ENCODE measurements at regions not wholly inside any gene's neighbourhood (a gene's known extent, or its start where the extent isn't known, plus 50 kb on each side); places are given as distances from the start of the nearest gene placed in this dataset.

GRCh38 chr4:180694875-180695274 is 1548.3 kb upstream of the TENM3 start:
- DNase-seq (ENCODE audit: insufficient read length, low spot score) (no peak), FAIRE-seq (no peak)
- TF ChIP-seq POLR2A (IDR thresholded peaks at IDR 0.05; ENCODE audit: low read depth, low read length) = no peak

- FAIRE-seq = no peak
- TF ChIP-seq POLR2A (IDR thresholded peaks at IDR 0.05; ENCODE audit: low read depth, low read length) = no peak
- no peak for DNase-seq (ENCODE audit: insufficient read length, low spot score)
Measured at GRCh38 chr4:180695851-180696250, 1547.4 kb upstream of the TENM3 start.

DNA sequence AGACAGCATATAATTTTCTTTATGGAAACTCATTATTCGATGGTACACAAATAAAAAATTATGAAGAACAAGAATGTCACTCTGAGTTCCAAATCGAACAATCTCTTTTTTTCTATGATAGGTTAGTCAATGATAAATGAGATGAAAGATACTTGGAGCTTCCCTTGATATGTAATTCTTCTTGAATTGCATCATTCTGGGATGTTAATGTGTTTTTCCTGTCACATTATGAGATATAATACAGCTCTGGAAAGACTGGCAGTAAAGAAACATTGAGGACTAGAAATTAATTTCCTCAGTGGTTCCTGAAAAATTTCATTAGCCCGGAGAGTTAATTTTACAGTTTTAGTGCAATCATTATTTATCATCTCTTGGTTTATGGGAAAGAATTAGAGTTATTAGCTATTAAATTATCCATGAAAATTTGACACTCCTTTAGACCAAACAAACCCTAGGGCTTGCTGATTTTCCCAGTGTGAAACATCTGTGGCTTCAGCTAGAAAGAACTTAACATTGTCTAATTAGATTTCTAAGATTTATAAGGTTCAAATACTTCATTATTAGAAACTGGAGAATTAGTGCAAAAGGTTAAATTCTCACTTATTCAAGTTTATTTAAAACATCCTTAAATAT is 1546.6 kb upstream of the TENM3 start:
- no peak for DNase-seq (ENCODE audit: insufficient read length, low spot score)
- TF ChIP-seq POLR2A (IDR thresholded peaks at IDR 0.05; ENCODE audit: low read depth, low read length) = no peak
- no peak for FAIRE-seq

GRCh38 chr4:180698550-180699195 is 1544.5 kb upstream of the TENM3 start:
- DNase-seq (ENCODE audit: insufficient read length, low spot score) = no peak
- no peak for FAIRE-seq
- no peak for TF ChIP-seq POLR2A (IDR thresholded peaks at IDR 0.05; ENCODE audit: low read depth, low read length)

DNA sequence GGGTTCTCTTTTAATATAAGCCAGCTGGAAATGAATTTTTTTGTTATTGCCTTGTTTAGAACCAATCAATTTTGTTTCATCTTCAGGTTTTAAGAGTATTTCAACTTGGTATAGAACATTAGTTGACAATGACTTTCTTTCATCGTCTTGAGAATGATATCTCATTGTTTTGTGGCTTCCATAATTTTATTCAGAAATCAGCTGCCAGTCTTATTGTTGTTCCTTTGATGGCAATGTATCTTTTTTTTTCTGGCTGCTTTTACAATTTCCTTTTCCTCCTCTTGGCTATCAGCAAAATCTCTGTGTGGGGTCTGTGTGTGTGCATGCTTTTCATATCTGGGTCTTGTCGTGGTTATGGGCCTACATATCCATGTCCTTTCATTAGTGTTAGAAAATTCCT is 1536.4 kb upstream of the TENM3 start:
- no peak for TF ChIP-seq POLR2A (IDR thresholded peaks at IDR 0.05; ENCODE audit: low read depth, low read length)
- DNase-seq (ENCODE audit: insufficient read length, low spot score) (no peak), FAIRE-seq (no peak)

DNA sequence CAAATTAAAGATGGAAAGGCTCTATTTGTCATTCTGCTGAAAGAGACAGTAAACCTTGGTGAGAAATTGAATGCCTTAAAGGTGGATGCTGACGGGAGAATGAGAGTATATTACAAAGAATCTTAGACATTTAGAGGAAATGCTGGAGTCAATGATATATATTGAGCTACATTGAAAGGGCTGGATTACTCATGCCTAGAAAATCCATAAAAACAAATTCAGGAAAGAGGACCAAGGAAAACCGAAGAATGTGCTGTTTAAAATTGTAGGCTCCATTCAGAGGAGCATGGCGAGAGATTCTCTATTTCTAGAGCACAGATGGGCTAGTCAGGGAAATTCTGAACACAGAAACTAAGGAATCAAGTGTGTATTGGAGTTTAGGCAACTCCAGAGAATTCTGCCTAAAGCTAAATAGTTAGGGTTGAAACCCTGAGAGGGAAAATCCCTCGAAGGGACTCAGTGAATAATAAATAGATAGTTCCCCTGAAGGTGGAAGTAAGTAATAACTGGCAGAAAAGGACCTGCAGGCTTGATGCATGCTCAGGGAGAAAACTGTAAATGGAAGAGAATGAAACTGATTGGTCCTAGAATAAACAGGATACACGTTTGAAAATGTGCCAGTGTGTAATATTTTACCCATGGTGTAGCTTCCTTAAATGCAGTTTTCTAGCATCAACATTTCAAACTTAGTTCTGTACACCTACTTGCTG is 1532.4 kb upstream of the TENM3 start:
- no peak for FAIRE-seq
- DNase-seq (ENCODE audit: insufficient read length, low spot score) = no peak
- no peak for TF ChIP-seq POLR2A (IDR thresholded peaks at IDR 0.05; ENCODE audit: low read depth, low read length)

GRCh38 chr4:180717451-180718033 is 1525.7 kb upstream of the TENM3 start:
- DNase-seq (ENCODE audit: insufficient read length, low spot score) = no peak
- TF ChIP-seq POLR2A (IDR thresholded peaks at IDR 0.05; ENCODE audit: low read depth, low read length) = no peak
- FAIRE-seq = no peak

DNA sequence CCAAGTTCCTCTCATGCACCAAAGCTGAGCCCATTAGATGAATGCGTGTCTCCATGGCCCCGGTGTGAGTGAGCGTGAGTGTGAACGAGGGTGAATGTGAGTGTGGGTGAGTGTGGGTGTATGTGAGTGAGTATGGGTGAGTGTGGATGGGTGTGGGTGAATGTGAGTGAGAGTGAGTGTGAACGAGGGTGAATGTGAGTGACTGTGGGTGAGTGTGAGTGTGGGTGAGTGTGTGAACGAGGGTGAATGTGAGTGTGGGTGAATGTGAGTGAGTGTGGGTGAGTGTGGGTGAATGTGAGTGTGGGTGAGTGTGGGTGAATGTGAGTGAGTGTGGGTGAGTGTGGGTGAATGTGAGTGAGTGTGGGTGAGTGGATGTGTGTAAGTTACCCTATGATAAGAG is 1521.8 kb upstream of the TENM3 start:
- no peak for DNase-seq (ENCODE audit: insufficient read length, low spot score)
- no peak for TF ChIP-seq POLR2A (IDR thresholded peaks at IDR 0.05; ENCODE audit: low read depth, low read length)
- FAIRE-seq = no peak

GRCh38 chr4:180726611-180727010 is 1516.6 kb upstream of the TENM3 start:
- no peak for FAIRE-seq
- DNase-seq (ENCODE audit: insufficient read length, low spot score) = no peak
- no peak for TF ChIP-seq POLR2A (IDR thresholded peaks at IDR 0.05; ENCODE audit: low read depth, low read length)

- no peak for FAIRE-seq
- TF ChIP-seq POLR2A (IDR thresholded peaks at IDR 0.05; ENCODE audit: low read depth, low read length) = no peak
- no peak for DNase-seq (ENCODE audit: insufficient read length, low spot score)
Measured at GRCh38 chr4:180727478-180727877, 1515.7 kb upstream of the TENM3 start.

DNA sequence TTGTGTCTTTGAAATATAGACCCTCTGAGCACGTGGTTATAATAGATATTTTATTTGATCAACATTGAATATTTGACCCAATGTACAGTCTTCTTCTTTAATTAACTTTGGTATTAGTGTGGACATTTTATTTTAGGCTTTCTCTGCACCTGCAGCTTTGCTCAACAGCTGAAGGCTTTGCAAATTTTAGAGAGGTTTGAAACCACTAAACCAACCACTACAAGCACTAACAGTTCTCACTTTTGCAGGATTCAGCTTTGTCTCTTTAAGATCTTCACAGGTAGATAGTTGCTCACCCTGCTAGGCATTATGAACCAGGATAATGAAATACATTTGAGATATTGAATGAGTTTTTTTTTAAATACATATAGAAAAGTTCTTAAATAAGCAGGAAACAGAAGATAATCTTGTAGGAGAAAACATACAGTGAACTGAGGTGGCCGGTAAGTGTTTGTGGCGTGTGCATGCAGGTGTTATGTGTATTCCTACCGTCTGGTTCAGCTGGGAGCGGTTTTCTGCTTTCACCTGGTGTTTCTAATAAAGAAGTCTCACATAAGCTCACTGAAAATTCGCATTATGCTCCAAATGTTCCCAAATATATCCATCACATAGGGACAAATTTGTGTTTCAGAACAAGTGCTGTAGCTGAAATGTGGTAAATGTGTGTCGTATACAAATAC is 1508.3 kb upstream of the TENM3 start:
- no peak for FAIRE-seq
- DNase-seq (ENCODE audit: insufficient read length, low spot score) = no peak
- TF ChIP-seq POLR2A (IDR thresholded peaks at IDR 0.05; ENCODE audit: low read depth, low read length) = no peak

DNA sequence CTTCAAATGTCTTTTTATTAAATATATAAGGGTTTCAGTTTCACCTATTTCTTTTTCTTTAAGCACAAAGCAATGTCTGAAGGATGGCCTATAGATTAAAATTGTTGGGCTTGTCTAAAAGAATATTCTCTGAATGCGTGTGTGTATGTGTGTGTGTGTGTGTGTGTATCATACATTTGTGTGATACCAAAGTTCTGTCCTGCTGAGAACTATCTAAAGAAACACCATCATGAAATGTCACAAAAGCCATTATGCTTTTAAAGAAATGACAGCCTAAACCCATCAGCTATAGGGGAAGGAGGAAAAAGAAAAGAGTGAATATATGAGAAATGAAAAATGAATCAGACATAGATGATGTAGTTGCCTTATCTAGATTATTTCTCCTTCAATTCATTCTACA is 1501.5 kb upstream of the TENM3 start:
- no peak for TF ChIP-seq POLR2A (IDR thresholded peaks at IDR 0.05; ENCODE audit: low read depth, low read length)
- DNase-seq (ENCODE audit: insufficient read length, low spot score) (no peak), FAIRE-seq (no peak)

DNA sequence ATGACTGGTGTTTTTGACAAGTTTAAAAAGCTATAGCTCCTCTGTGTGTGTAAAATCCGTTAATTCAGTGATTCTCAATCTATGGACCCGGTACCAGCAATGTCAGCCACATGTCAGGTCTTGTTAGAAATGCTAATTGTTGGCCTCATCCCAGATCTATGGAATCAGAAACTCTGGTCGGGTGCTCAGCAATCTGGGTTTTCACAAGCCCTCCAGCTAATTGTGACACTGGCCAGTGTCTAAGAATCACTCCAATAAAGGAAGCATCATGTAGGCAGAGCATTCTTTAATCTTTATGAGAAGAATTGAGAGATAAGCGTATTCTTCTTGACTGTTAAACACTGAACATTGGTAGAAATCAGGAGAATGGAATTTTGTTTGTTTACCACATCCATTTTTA is 1498.2 kb upstream of the TENM3 start:
- no peak for FAIRE-seq
- no peak for TF ChIP-seq POLR2A (IDR thresholded peaks at IDR 0.05; ENCODE audit: low read depth, low read length)
- DNase-seq (ENCODE audit: insufficient read length, low spot score) = no peak

DNA sequence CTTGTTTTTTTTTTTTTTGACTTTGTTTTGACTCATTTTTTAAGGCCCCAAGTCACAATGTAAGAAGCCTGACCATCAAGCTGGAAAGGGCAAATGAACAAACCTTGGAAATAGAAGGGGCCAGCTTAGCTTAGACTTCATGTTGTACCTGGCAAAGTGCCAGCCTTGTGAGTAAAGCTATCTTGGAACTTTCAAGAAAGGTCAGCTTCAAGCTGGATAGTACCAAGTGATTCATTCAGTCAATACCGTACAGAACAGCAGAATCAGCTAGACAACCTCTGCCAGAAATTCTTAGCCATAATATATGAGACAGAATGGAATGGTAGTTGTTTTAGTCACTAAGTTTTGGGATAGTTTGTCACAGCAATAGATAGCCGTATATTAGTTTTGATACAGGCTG is 1492.2 kb upstream of the TENM3 start:
- DNase-seq (ENCODE audit: insufficient read length, low spot score) = no peak
- no peak for FAIRE-seq
- TF ChIP-seq POLR2A (IDR thresholded peaks at IDR 0.05; ENCODE audit: low read depth, low read length) = no peak
